Natural killer cell treated with Interleukin-12 subunit alpha and Interleukin-12 subunit beta and Interleukin-15 and Interleukin-18, amount 100 ng/mL, for 72 hours (primary cell): ENCODE measurements at regions not wholly inside any gene's neighbourhood (a gene's known extent, or its start where the extent isn't known, plus 50 kb on each side); places are given as distances from the start of the nearest gene placed in this dataset.

Source experiments
- ATAC-seq, 2 donors: fragments of 150-1000 bp; cut with Tn5 transposase in 1 of 2; sonication (Bioruptor Pico), chemical (Tn5 transposase) in 1 of 2; 2 replicates each; pipeline ENCODE4 v1.10.0; 2021
- DNase-seq: peaks from one replicate; pipeline ENCODE4 v3.0.0; 2022; ENCODE audit warnings: low spot score
- H3K27ac Mint-ChIP-seq, 2 donors: 1 replicate in 1 of 2; 2 replicates in 1 of 2; pipeline ENCODE4 v1.8.0; 2022; ENCODE audit warnings: mixed read lengths in 2 of 2, mild to moderate bottlenecking in 1 of 2, moderate library complexity in 1 of 2
- H3K27me3 Mint-ChIP-seq, 2 donors: 1 replicate in 1 of 2; 2 replicates in 1 of 2; pipeline ENCODE4 v1.8.0; 2022; ENCODE audit warnings: mixed read lengths in 2 of 2
- H3K36me3 Mint-ChIP-seq: one replicate; pipeline ENCODE4 v1.8.0; 2022; ENCODE audit warnings: mixed read lengths
- H3K4me1 Mint-ChIP-seq, 2 donors: 1 replicate in 1 of 2; 2 replicates in 1 of 2; pipeline ENCODE4 v1.8.0; 2022; ENCODE audit warnings: low read depth in 2 of 2, mixed read lengths in 2 of 2, mild to moderate bottlenecking in 1 of 2
- H3K4me3 Mint-ChIP-seq: one replicate; pipeline ENCODE4 v1.8.0; 2022; ENCODE audit warnings: mixed read lengths
- H3K9me3 Mint-ChIP-seq: 2 replicates; pipeline ENCODE4 v1.8.0; 2022; ENCODE audit warnings: mixed read lengths

DNA sequence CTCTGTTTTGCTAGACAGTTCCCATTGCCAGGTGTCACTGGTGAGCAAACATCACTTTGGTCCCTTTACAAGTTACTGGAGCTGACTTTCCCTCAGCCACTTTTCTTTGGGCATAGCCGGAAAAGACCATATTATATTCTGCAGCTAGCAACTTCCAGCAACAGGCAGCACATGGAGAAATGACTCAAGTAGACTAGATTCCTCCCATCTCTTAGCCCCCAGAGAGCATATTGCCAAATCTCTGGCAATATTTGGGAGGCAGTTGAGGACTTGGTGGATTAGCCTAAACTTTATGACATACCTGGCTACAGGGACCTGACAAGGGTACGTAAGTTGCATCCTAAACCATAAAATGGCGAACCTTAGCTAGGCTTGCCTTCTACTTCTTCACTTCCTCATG lies 204.7 kb upstream of the MPDZ start:
- Mint-ChIP-seq H3K9me3 (peaks cover 18% of the 10 kb centered on the region), H3K4me1 (no peaks in the 10 kb centered on the region), H3K36me3 (no peaks in the 10 kb centered on the region), H3K27ac (no peak overlapping the region), H3K27me3 (no peaks in the 10 kb centered on the region), H3K4me3 (no peak overlapping the region)
- ATAC-seq (no peak), DNase-seq (no peak)

DNA sequence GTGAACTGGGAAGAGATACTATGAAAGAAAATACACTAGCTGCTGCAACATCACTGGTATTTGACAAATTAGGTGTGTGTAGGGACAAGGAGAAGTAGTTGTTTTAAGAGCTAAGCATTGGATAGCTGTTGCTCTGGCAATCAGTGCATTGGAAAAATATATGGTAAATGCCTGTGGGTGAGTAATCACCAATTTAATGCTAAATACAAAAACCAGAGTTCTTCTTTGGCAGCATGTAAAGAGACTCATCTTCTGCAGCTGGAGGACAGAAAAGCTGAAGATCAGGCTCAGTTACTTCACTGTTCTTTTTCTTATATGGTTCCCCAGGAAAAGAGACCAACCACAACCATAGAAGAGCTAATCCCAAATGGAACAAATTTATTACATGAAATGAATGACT lies 201.8 kb upstream of the MPDZ start:
- ATAC-seq: no peak
- Mint-ChIP-seq H3K36me3 (no peaks in the 10 kb centered on the region), H3K9me3 (peaks cover 11% of the 10 kb centered on the region), H3K4me3 (no peak overlapping the region), H3K27ac (no peak overlapping the region), H3K4me1 (no peaks in the 10 kb centered on the region), H3K27me3 (no peaks in the 10 kb centered on the region)
- no peak for DNase-seq

DNA sequence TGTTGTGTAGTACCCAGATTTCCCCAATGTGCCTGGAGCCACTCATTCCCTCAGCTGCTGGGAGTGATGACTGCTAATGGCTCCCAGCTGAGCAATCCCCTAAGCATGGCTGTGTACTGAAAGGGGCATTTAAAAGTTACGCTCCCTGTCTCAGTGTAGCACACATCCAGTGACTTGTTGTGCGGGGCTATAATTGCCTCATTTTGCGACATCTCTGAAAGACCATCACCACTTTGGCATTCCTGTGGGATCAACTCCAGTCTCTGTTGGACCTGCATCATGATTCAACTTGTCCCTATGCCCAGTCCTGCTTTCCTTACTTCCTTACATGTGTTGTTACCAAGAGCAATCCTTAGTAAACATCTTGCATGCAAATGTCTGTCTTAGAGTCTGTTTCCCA lies 201.2 kb upstream of the MPDZ start:
- Mint-ChIP-seq H3K9me3 (peaks cover 11% of the 10 kb centered on the region), H3K4me3 (no peak overlapping the region), H3K4me1 (no peaks in the 10 kb centered on the region), H3K27ac (no peak overlapping the region), H3K36me3 (no peaks in the 10 kb centered on the region), H3K27me3 (no peaks in the 10 kb centered on the region)
- DNase-seq: no peak
- ATAC-seq: no peak

DNA sequence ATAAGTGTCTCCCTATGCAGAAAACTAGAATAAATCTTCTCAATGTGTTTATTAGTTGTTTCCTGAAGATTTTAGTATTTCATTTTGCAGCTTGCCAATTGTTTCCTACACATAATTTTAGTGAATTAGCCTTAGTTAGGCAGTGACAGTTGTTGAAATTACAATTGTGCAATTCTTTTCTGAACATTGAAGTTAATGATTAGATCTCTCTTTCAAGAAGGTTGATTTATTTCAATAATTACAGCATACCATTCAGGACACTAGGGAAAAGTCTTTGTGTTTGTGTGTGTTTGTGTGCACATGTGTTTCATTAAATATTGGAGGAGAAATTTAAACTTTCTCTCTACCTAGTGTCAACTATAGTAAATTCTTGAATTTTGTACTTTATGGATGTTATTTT lies 199.6 kb upstream of the MPDZ start:
- H3K27me3 Mint-ChIP-seq: no peaks in the 10 kb centered on the region
- no peak overlapping the region for H3K27ac Mint-ChIP-seq
- H3K9me3 Mint-ChIP-seq: peaks cover 8% of the 10 kb centered on the region
- H3K4me3 Mint-ChIP-seq: no peak overlapping the region
- DNase-seq (no peak), ATAC-seq (no peak)
- peaks cover 4% of the 10 kb centered on the region for H3K36me3 Mint-ChIP-seq
- H3K4me1 Mint-ChIP-seq: no peaks in the 10 kb centered on the region

DNA sequence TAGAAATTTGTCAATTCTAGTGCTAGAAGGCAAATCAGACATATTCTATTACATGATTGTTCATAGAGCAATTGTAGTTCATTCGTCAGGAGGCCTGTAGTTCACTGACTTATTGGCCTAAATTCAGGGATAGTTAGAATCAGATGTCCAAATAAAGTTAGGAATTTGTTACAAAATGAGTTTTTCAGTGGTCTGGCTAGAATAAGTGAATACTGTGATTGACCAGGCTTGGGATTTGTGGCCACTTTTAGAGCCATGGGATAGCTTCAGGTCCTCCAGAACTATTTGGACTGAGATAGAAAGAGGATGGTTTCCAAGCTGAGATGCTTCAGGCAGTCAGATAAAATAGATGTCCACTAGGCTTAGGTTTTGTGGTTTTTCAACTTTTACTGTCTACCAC lies 199.1 kb upstream of the MPDZ start:
- no peak for DNase-seq
- H3K27me3 Mint-ChIP-seq: no peaks in the 10 kb centered on the region
- H3K4me3 Mint-ChIP-seq: no peak overlapping the region
- no peak overlapping the region for H3K27ac Mint-ChIP-seq
- H3K36me3 Mint-ChIP-seq: peaks cover 4% of the 10 kb centered on the region
- no peak for ATAC-seq
- H3K9me3 Mint-ChIP-seq: peaks cover 12% of the 10 kb centered on the region
- H3K4me1 Mint-ChIP-seq: no peaks in the 10 kb centered on the region

DNA sequence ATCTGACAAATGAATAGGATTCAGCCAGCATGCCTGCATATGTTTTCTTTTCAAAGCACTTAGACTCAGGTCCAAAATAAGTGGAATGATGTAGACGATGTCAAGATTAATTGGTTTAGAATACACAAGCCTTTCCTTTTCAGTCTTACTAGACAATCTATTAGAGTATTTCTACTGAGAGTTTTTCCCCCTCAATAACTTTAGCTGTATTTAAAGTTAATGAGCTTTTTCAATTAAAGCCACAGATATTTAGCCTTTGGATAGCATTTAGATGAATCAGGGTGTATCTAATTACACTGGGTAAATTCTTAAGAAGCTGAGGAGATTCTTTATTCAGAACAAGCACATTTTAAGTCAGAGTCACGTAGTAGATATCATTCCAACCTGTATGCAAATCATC lies 198.7 kb upstream of the MPDZ start:
- H3K4me3 Mint-ChIP-seq: no peak overlapping the region

DNA sequence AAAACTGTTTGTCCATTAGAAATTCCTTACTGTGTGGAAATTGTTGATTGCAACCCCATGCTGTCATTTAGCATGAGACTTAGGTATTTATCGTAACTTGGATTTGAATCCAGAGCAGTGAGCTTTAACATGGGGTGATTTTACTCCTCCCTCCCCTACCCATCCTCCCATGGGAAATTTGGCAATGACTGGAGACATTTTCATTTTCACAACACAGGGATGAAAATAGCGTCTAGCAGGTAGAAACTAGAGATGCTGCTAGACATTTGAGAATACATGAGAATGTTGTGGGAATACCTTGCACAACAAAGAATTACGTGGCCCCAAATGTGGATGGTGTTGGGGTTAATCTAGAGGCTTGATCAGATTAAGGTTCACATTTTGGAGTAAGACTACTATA lies 191.3 kb upstream of the MPDZ start:
- H3K4me1 Mint-ChIP-seq: no peaks in the 10 kb centered on the region
- ATAC-seq (no peak), DNase-seq (no peak)
- peaks cover 14% of the 10 kb centered on the region for H3K9me3 Mint-ChIP-seq
- no peak overlapping the region for H3K27ac Mint-ChIP-seq
- no peaks in the 10 kb centered on the region for H3K27me3 Mint-ChIP-seq
- H3K36me3 Mint-ChIP-seq: peaks cover 4% of the 10 kb centered on the region
- H3K4me3 Mint-ChIP-seq: no peak overlapping the region

More for the DNA sequence above, 198.7 kb upstream of the MPDZ start:
- ATAC-seq (no peak), DNase-seq (no peak)
- Mint-ChIP-seq H3K4me1 (no peaks in the 10 kb centered on the region), H3K27ac (no peak overlapping the region), H3K27me3 (no peaks in the 10 kb centered on the region), H3K9me3 (peaks cover 8% of the 10 kb centered on the region), H3K36me3 (peaks cover 4% of the 10 kb centered on the region)

DNA sequence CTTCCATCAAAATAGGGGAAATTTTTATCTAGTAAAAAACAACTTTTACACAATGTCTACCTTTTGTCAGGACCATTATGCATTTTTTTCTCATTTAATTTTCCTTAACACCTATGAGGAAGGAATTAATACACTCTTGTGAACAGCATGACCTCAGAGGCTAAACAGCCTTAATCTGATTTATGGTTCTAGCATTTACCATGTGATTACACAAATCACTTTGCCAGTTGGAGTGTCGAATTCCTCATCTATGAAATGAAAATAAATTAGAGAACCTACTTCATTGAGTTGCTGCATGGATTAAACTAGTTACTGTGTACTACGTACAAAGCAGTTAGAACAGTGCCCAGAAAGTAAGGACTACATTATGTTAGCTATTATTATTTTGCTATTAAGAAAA lies 187.7 kb upstream of the MPDZ start:
- Mint-ChIP-seq H3K4me3 (no peak overlapping the region), H3K4me1 (no peaks in the 10 kb centered on the region)
- ATAC-seq: no peak

DNA sequence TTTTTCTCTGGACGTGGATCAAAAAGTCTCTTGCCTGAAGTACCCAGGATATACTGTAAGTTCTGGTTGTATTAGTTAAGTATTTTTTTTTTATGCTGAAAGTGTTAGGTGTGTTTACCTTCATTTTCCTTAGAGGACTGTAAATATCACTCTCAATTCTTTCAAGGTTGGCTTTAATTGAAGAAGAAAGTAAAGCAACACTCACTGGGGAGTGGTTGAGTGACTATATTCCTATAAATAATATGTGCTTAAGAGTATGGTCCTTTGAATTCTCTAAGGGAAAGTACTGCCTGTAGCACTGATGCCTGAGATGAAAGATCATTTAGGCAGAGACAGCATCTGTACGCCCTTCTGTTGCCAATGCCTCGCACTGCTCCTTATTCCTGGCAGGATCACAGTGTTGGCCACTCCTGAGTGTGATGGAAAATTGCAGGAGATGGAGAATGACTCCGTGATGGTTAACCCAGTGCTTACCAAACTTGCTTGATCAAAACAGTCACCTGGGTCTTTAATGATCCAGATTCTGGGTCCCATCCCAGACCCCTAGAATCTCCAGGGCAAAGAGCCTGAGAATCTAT lies 182.0 kb upstream of the MPDZ start:
- no peak overlapping the region for H3K27ac Mint-ChIP-seq
- ATAC-seq: no peak
- no peaks in the 10 kb centered on the region for H3K4me1 Mint-ChIP-seq

More for the DNA sequence above, 187.7 kb upstream of the MPDZ start:
- DNase-seq: no peak
- Mint-ChIP-seq H3K27ac (no peak overlapping the region), H3K36me3 (no peaks in the 10 kb centered on the region), H3K27me3 (no peaks in the 10 kb centered on the region), H3K9me3 (peaks cover 16% of the 10 kb centered on the region)

DNA sequence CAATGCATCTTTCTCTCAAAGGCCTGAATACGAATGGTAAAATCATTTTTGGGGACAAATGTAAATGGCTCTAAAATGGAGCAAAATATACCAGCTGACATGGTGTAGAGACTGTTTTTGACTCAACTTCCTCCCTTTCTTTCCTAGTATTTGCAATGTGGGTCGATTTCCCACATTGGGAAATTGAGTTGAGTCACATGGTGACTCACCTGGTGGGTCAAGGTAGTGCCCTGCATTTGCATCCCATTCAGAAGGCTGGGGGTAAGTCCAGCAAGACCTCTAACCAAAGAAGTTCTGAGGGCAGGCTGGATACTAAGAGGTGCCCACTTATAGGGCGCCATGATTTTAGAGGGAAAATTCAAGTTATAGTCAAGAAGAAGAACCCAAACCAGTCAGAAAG lies 179.6 kb upstream of the MPDZ start:
- no peak overlapping the region for H3K4me3 Mint-ChIP-seq
- ATAC-seq (no peak), DNase-seq (no peak)
- H3K36me3 Mint-ChIP-seq: no peaks in the 10 kb centered on the region
- no peak overlapping the region for H3K27ac Mint-ChIP-seq
- peaks cover 16% of the 10 kb centered on the region for H3K9me3 Mint-ChIP-seq
- no peaks in the 10 kb centered on the region for H3K4me1 Mint-ChIP-seq
- H3K27me3 Mint-ChIP-seq: no peaks in the 10 kb centered on the region

More for the DNA sequence above, 182.0 kb upstream of the MPDZ start:
- no peak overlapping the region for H3K4me3 Mint-ChIP-seq
- DNase-seq: no peak
- no peaks in the 10 kb centered on the region for H3K27me3 Mint-ChIP-seq
- no peaks in the 10 kb centered on the region for H3K36me3 Mint-ChIP-seq
- H3K9me3 Mint-ChIP-seq: peaks cover 20% of the 10 kb centered on the region

DNA sequence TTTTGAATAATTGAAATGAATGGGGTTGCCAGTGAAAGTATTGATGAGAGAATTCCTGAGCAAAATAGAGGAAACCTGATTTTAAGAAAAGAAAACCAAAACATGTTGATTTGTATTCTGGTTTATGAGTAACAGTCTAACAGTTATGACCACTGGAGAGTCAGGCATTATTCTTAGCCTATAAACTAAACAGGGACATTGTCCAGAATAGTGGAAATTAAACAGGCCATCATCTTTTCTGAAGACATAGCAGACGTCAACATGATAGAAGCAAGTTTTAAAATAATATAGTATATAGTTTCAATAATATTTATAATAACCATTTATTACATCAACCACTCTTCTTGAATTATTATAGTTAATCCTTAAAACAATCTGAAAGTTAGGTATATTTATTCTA lies 178.3 kb upstream of the MPDZ start:
- Mint-ChIP-seq H3K27me3 (no peaks in the 10 kb centered on the region), H3K4me1 (no peaks in the 10 kb centered on the region), H3K4me3 (no peak overlapping the region), H3K36me3 (no peaks in the 10 kb centered on the region), H3K27ac (no peak overlapping the region), H3K9me3 (peaks cover 16% of the 10 kb centered on the region)
- DNase-seq (no peak), ATAC-seq (no peak)

DNA sequence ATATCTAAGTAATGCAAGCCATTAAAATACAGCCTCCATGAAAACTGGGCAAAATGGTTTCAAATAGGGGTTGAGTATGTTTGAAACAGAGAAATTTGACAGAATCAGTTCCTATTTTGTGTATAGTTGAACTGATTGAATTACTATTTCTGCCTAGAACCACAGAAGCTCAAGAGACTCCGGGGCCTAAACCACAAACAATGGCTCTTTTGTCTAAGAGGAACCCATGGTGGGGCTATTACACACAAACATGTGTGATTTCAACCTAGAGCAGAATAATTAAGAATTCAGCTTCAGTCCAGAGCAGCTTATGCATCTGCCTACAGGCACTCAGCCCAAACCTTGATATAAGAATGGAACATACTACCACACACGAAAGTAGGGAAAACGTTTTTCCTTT lies 171.2 kb upstream of the MPDZ start:
- H3K27ac Mint-ChIP-seq: no peak overlapping the region
- H3K4me3 Mint-ChIP-seq: no peak overlapping the region
- no peaks in the 10 kb centered on the region for H3K4me1 Mint-ChIP-seq
- DNase-seq: no peak
- H3K36me3 Mint-ChIP-seq: no peaks in the 10 kb centered on the region
- H3K9me3 Mint-ChIP-seq: peaks cover 7% of the 10 kb centered on the region
- no peak for ATAC-seq
- no peaks in the 10 kb centered on the region for H3K27me3 Mint-ChIP-seq

DNA sequence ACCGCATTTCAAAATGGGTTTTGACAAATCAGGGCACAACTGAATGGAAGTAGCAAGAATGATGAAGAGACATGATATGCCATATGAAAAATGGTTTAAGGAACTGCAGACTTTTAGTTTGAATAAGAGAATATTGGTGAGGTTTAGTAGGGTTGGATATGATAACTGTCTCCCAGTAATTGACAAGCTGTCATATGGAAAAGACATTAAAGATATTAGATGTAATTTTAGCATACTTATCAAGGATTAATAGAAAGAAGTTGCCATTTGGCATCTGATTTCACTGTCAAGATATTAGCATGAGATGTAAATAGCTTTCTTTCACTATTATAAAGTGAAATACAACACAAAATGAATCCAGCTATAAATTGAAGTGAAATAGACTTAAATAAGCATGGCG lies 169.0 kb upstream of the MPDZ start:
- Mint-ChIP-seq H3K4me3 (no peak overlapping the region), H3K9me3 (peaks cover 10% of the 10 kb centered on the region), H3K4me1 (no peaks in the 10 kb centered on the region), H3K36me3 (no peaks in the 10 kb centered on the region), H3K27me3 (no peaks in the 10 kb centered on the region), H3K27ac (no peak overlapping the region)
- DNase-seq (no peak), ATAC-seq (no peak)

DNA sequence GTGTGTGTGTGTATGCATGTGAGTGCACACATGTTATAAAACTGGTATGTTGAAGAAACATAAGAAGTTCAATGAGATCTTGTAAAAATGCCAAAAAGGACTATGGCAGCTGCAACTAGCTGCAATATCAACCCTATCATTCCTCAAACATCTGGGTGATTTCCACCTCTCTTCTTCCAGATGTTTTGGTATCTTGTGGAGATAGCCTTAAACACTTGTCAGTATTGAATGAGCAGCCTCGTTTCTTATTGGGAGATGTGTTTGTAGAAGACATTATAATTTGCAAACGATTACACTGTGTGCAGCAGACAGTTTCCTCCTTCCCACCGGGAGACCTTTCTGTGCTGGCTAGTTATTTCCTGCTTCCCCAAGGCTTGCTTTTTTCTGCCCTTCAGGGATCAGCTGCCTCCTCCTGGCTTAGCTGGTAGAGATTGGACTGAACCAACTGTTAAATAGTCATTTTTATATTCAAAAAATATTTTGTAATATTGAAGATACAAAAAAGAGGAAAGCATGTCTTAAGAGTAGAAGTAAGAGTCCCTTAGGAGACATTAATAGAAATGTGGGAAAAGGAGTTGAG lies 168.4 kb upstream of the MPDZ start:
- H3K4me1 Mint-ChIP-seq: no peaks in the 10 kb centered on the region
- ATAC-seq (no peak), DNase-seq (no peak)
- H3K36me3 Mint-ChIP-seq: no peaks in the 10 kb centered on the region
- no peak overlapping the region for H3K4me3 Mint-ChIP-seq
- no peaks in the 10 kb centered on the region for H3K27me3 Mint-ChIP-seq
- H3K9me3 Mint-ChIP-seq: peaks cover 11% of the 10 kb centered on the region
- H3K27ac Mint-ChIP-seq: no peak overlapping the region
